LNCaP clone FGC (cell line): ENCODE measurements at regions not wholly inside any gene's neighbourhood (a gene's known extent, or its start where the extent isn't known, plus 50 kb on each side); places are given as distances from the start of the nearest gene placed in this dataset.

ENCODE experiments used
- DNase-seq: peaks from one replicate; pipeline ENCODE4 v3.0.0-alpha.2; 2011; ENCODE audit warnings: low read depth
- H3K4me3 ChIP-seq: 2 replicates; pipeline ENCODE4 v1.5.1; 2011; ENCODE audit warnings: mild to moderate bottlenecking, low read depth, low read length, control low read depth
- TF ChIP-seq, protein P1 (sequence below): IDR thresholded peaks from 2 replicates; pipeline ENCODE4 v1.5.1; 2012; ENCODE audit warnings: mild to moderate bottlenecking; ENCODE audit not compliant: control insufficient read depth, insufficient read depth; ENCODE audit errors: extremely low read depth

DNA sequence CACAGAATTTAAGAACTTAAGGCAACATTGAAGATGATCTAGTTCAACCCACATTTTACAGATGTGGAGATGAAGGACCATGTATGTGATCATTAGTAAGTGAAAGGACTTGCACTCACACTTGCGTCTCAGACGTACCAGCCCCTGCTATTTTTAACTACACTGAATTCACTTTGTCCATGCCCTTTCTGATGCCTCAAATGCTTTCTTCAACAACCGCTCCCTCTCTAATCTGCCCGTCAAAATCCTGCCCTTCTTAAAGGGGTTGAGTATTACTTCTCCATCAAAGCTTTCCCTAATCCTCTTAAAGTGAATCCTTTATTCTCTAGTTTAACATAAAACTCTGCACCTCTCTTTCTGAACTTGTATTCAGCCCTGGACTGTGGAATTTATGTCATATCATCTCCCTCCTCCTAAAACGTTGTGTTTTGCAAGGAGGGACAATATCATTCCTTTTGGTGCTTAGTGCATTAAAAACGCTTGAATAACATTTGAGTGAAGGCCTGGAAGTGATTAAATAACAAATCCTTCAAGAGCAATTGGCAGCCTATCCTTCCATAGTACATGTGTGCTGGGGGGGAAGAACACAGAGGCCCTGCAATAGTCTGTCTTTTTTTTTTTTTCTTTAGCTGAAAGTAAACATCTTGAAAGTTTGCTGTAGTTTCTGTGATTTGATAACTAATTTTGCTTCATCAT lies 493.3 kb downstream of the LMO7 start:
- TF ChIP-seq, protein P1, sequence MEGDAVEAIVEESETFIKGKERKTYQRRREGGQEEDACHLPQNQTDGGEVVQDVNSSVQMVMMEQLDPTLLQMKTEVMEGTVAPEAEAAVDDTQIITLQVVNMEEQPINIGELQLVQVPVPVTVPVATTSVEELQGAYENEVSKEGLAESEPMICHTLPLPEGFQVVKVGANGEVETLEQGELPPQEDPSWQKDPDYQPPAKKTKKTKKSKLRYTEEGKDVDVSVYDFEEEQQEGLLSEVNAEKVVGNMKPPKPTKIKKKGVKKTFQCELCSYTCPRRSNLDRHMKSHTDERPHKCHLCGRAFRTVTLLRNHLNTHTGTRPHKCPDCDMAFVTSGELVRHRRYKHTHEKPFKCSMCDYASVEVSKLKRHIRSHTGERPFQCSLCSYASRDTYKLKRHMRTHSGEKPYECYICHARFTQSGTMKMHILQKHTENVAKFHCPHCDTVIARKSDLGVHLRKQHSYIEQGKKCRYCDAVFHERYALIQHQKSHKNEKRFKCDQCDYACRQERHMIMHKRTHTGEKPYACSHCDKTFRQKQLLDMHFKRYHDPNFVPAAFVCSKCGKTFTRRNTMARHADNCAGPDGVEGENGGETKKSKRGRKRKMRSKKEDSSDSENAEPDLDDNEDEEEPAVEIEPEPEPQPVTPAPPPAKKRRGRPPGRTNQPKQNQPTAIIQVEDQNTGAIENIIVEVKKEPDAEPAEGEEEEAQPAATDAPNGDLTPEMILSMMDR = no peak
- H3K4me3 ChIP-seq = no peak overlapping the region
- no peak for DNase-seq

DNA sequence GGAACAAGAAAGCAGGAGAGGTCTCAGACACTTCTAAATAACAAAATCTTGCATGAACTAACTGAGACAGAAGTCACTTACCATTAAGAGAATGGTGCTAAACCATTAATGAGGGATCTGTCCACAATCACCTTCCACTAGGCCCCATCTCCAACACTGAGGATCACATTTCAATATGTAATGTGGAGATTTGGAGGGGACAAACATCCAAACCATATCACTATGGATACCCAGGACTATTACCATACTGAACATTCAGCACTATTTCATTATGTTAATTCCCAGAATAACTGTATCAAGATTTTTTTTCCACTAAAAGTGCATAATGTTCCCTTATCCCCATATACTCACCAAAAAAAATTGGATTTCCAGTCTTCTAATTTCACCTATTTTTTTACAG lies 491.8 kb downstream of the LMO7 start:
- no peak overlapping the region for H3K4me3 ChIP-seq
- no peak for DNase-seq
- TF ChIP-seq, protein P1 = no peak

DNA sequence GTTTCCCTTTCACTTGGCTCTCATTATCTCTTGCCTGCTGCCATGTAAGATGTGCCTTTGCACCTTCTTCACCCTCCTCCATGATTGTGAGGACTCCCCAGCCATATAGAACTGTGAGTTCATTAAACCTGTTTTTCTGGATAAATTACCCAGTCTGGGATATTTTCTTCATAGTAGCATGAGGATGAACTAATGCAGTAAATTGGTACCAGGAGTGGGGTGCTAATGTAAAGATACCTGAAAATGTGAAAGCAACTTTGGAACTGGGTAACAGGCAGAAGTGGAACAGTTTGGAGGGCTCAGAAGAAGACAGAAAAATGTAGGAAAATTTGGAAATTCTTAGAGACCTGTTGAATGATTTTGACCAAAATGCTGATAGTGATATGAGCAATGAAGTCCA lies 487.4 kb downstream of the LMO7 start:
- DNase-seq = no peak
- TF ChIP-seq, protein P1 = no peak
- H3K4me3 ChIP-seq = no peak overlapping the region

DNA sequence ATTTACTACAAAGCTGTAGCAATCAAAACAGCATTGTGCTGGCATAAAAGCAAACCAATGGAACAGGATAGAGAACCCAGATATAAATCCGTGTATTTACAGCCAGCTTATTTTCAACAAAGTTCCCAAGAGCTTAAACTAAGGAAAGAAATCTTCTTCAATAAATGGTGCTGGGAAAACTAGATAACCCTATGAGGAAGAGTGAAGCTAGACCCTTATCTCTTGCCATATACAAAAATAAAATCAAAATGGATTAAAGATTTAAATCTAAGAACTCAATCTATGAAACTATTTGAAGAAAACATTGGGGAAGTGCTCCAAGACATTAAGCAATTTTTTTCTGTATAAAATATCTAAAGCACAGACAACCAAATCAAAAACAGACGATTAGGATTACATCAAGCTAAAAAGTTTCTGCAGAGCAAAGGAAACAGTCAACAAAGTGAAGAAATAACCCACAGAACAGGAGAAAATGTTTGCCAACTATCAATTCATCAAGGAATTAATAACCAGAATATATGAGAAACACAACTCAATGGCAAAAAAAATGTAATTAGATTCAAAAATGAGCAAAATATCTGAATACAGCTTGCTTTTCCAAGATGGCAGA lies 480.7 kb downstream of the LMO7 start:
- TF ChIP-seq, protein P1 = no peak
- no peak overlapping the region for H3K4me3 ChIP-seq
- no peak for DNase-seq

DNA sequence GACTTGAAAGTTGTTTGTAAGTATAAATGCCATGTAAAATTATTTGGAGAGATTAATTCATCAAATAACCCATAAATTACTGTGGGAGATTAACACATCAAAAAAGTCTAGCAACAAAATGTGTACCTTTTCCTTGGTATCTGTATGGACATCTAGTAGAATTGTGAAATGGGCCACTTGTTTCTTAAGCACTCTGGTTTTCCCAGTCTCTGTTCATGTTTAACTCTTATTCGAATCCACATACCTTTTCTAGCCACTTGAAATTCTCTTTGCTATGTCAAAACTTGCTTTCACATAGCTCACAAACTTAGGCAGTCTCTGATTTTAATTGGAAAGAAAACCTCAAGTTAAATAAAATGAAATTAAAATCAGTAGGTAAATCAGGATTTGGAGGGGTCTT lies 470.6 kb downstream of the LMO7 start:
- H3K4me3 ChIP-seq = no peak overlapping the region
- DNase-seq = no peak
- TF ChIP-seq, protein P1 = no peak

DNA sequence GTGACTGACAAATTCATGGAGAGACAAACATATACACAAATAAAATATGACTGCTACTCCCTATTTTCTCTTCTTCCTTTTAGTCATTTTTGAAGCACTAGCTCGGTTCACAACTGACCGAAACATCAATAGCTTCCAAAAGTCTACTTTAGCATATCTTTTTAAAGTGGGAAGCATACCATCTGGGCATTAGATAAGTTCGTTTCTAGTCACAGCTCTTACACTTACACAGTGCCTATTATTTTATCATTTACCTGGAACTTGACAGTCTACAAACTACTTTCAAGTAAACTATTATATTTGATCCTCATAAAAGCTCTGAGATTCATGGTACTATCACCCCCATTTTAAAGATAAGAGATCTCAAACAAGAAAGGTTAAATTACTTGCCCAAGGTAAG lies 458.5 kb downstream of the LMO7 start:
- TF ChIP-seq, protein P1 = no peak
- no peak for DNase-seq
- H3K4me3 ChIP-seq = no peak overlapping the region

DNA sequence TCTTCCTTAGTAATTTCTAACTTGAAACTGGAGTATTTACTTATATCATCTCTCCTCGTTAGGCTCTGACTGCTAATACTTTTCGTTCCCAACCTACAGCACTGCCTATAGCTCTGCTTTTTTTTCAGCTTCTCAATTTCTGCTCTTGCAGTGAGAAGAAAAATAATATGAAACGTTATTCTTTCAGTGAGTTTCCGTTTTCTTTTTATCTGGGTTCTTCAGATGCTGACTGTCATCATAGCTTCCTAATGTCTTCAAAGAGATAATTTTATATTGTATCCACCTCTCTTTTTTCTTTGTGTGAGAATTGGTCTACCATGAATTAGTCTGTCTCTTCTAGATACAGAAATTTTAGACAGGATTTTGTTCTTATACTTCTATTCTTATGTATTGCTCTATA lies 454.9 kb downstream of the LMO7 start:
- TF ChIP-seq, protein P1 = no peak
- no peak for DNase-seq
- H3K4me3 ChIP-seq = no peak overlapping the region
